ENCODE measurements at regions not wholly inside any gene's neighbourhood (a gene's known extent, or its start where the extent isn't known, plus 50 kb on each side); places are given as distances from the start of the nearest gene placed in this dataset.
"Not testable (repeated sequence)": the region's sequence is repeated elsewhere in the genome, so short reads cannot be mapped to it uniquely, and the experiment has no call there.

- not testable (repeated sequence) for H3K4me1 ChIP-seq (ENCODE audit: control insufficient read depth, insufficient read depth, low read length); H3K9me3 ChIP-seq (ENCODE audit: control insufficient read depth, insufficient read depth, low read length)
These were observed 59.2 kb upstream of the TBL1X start for GRCh38 chrX:9405635-9406034.

GRCh38 chrX:9410889-9411288 lies 54.0 kb upstream of the TBL1X start:
- not testable (repeated sequence) for H3K9me3 ChIP-seq (ENCODE audit: control insufficient read depth, insufficient read depth, low read length); H3K4me1 ChIP-seq (ENCODE audit: control insufficient read depth, insufficient read depth, low read length); H3K4me3 ChIP-seq (ENCODE audit: low read depth, low read length)

More at GRCh38 chrX:9405635-9406034, 59.2 kb upstream of the TBL1X start:
- H3K36me3 ChIP-seq (ENCODE audit: control insufficient read depth, insufficient read depth, low read length); H3K27ac ChIP-seq (ENCODE audit: low read depth, low read length); H3K9ac ChIP-seq (ENCODE audit: low read depth, low read length); H3K27me3 ChIP-seq (ENCODE audit: control insufficient read depth, insufficient read depth, low read length); H3K4me3 ChIP-seq (ENCODE audit: low read depth, low read length): not testable (repeated sequence)

GRCh38 chrX:9411682-9412081 lies 53.2 kb upstream of the TBL1X start:
- H3K36me3 ChIP-seq (ENCODE audit: control insufficient read depth, insufficient read depth, low read length); H3K4me3 ChIP-seq (ENCODE audit: low read depth, low read length); H3K27ac ChIP-seq (ENCODE audit: low read depth, low read length); H3K27me3 ChIP-seq (ENCODE audit: control insufficient read depth, insufficient read depth, low read length); H3K9me3 ChIP-seq (ENCODE audit: control insufficient read depth, insufficient read depth, low read length); H3K9ac ChIP-seq (ENCODE audit: low read depth, low read length); H3K4me1 ChIP-seq (ENCODE audit: control insufficient read depth, insufficient read depth, low read length): not testable (repeated sequence)

More at GRCh38 chrX:9410889-9411288, 54.0 kb upstream of the TBL1X start:
- not testable (repeated sequence) for H3K27me3 ChIP-seq (ENCODE audit: control insufficient read depth, insufficient read depth, low read length); H3K9ac ChIP-seq (ENCODE audit: low read depth, low read length); H3K27ac ChIP-seq (ENCODE audit: low read depth, low read length); H3K36me3 ChIP-seq (ENCODE audit: control insufficient read depth, insufficient read depth, low read length)

GRCh38 chrX:9414416-9414815 lies 50.4 kb upstream of the TBL1X start:
- H3K27ac ChIP-seq (ENCODE audit: low read depth, low read length): no peak overlapping the region
- H3K9me3 ChIP-seq (ENCODE audit: control insufficient read depth, insufficient read depth, low read length): no peaks in the 10 kb centered on the region
- no peak overlapping the region for H3K9ac ChIP-seq (ENCODE audit: low read depth, low read length)
- no peaks in the 10 kb centered on the region for H3K4me1 ChIP-seq (ENCODE audit: control insufficient read depth, insufficient read depth, low read length)
- H3K4me3 ChIP-seq (ENCODE audit: low read depth, low read length): no peak overlapping the region
- H3K36me3 ChIP-seq (ENCODE audit: control insufficient read depth, insufficient read depth, low read length): no peaks in the 10 kb centered on the region
- no peaks in the 10 kb centered on the region for H3K27me3 ChIP-seq (ENCODE audit: control insufficient read depth, insufficient read depth, low read length)
